ENCODE measurements at regions not wholly inside any gene's neighbourhood (a gene's known extent, or its start where the extent isn't known, plus 50 kb on each side); places are given as distances from the start of the nearest gene placed in this dataset.

GRCh38 chr2:222780051-222780450 lies 80.8 kb upstream of the ACSL3 start:
- H3K36me3 ChIP-seq (ENCODE audit: control insufficient read depth in 4 of 4, insufficient read depth in 3 of 4, low read depth in 1 of 4, low read length in 3 of 4) = no peaks in the 10 kb centered on the region
- no peaks in the 10 kb centered on the region for H3K27me3 ChIP-seq (ENCODE audit: control insufficient read depth in 4 of 4, insufficient read depth in 4 of 4, low read length in 3 of 4)
- no peak for DNase-seq (ENCODE audit: low spot score)
- H3K9me3 ChIP-seq (ENCODE audit: control insufficient read depth in 4 of 4, low read length in 3 of 4) = no peaks in the 10 kb centered on the region
- no peak overlapping the region for H3K27ac ChIP-seq (ENCODE audit: low read depth in 1 of 2, low read length in 2 of 2)
- H3K9ac ChIP-seq (ENCODE audit: low read depth in 1 of 2, low read length in 2 of 2) = no peak overlapping the region
- 88% methylated on average over 4 of the region's 4 CpGs for WGBS
- TF ChIP-seq RAD21 (IDR thresholded peaks at IDR 0.05) (no peak), FOXA1 (IDR thresholded peaks at IDR 0.05) (no peak), FOXA2 (IDR thresholded peaks at IDR 0.05) (no peak), MAX (IDR thresholded peaks at IDR 0.05) (no peak), ZBTB33 (IDR thresholded peaks at IDR 0.05) (no peak), REST (IDR thresholded peaks at IDR 0.05) (no peak), HNF4G (IDR thresholded peaks at IDR 0.05) (no peak), TAF1 (conservative IDR thresholded peaks at IDR 0.05) (no peak), CTCF (IDR thresholded peaks at IDR 0.05; ENCODE audit: low read depth, low read length, missing input control) (no peak), ATF3 (IDR thresholded peaks at IDR 0.05) (no peak)
- peaks cover 0 to 8% (median 2%) of the 10 kb centered on the region in 4 donors for H3K4me1 ChIP-seq (ENCODE audit: control insufficient read depth in 4 of 4, insufficient read depth in 4 of 4, low read length in 3 of 4)
- no peak overlapping the region for H3K4me3 ChIP-seq (ENCODE audit: low read depth in 1 of 3, low read length in 3 of 3)

- no peaks in the 10 kb centered on the region for H3K27me3 ChIP-seq (ENCODE audit: control insufficient read depth in 4 of 4, insufficient read depth in 4 of 4, low read length in 3 of 4)
- no peaks in the 10 kb centered on the region for H3K4me1 ChIP-seq (ENCODE audit: control insufficient read depth in 4 of 4, insufficient read depth in 4 of 4, low read length in 3 of 4)
- TF ChIP-seq NR2F2 (IDR thresholded peaks at IDR 0.05) (no peak), CTCF (IDR thresholded peaks at IDR 0.05; ENCODE audit: low read depth, low read length, missing input control) (no peak), FOXA1 (IDR thresholded peaks at IDR 0.05) (no peak), EGR1 (IDR thresholded peaks at IDR 0.05; ENCODE audit: low read depth in 2 of 2) (no peak)
- no peaks in the 10 kb centered on the region for H3K9me3 ChIP-seq (ENCODE audit: control insufficient read depth in 4 of 4, low read length in 3 of 4)
- WGBS = 89% methylated on average over 6 of the region's 6 CpGs
- no peak overlapping the region for H3K4me3 ChIP-seq (ENCODE audit: low read depth in 1 of 3, low read length in 3 of 3)
- H3K36me3 ChIP-seq (ENCODE audit: control insufficient read depth in 4 of 4, insufficient read depth in 3 of 4, low read depth in 1 of 4, low read length in 3 of 4) = no peaks in the 10 kb centered on the region
- no peak overlapping the region for H3K27ac ChIP-seq (ENCODE audit: low read depth in 1 of 2, low read length in 2 of 2)
- H3K9ac ChIP-seq (ENCODE audit: low read depth in 1 of 2, low read length in 2 of 2) = no peak overlapping the region
- no peak for DNase-seq (ENCODE audit: low spot score)
Measured at GRCh38 chr2:222782201-222782730, 78.6 kb upstream of the ACSL3 start.

Data from liver (tissue), 8 donors.